NCI-H82 (cell line): ENCODE measurements at regions not wholly inside any gene's neighbourhood (a gene's known extent, or its start where the extent isn't known, plus 50 kb on each side); places are given as distances from the start of the nearest gene placed in this dataset.
"Not testable (repeated sequence)": the region's sequence is repeated elsewhere in the genome, so short reads cannot be mapped to it uniquely, and the experiment has no call there.

Experiments
- DNase-seq: peaks from one replicate; lab custom pipeline; 2025; lab: John Stamatoyannopoulos, UW

GRCh38 chr14:105876158-105876557 lies 349.8 kb downstream of the TMEM121 start:
- no peak for DNase-seq

GRCh38 chr14:105876829-105877228 lies 350.4 kb downstream of the TMEM121 start:
- DNase-seq: no peak

- no peak for DNase-seq
These were observed 351.3 kb downstream of the TMEM121 start for GRCh38 chr14:105877645-105878044.

DNA sequence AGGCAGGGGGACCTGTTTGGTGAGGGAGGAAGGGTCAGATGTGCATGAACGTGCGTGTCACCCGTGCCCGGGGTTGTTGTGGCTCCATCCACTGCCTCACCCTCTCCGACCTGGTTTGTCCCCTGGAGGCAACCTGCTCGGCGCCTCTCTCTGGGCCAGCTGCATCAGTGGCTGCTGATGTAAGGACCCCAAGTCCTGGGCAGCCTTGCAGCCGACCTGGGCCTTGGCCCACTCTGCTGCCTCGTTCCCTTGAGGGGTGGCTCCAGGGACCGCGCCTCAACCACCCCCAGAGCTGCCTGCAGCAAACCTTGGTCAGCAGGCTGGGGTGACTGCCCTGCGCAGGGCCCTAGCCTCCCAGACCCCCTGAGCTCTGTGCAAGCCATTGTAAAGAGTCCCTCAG lies 351.7 kb downstream of the TMEM121 start:
- no peak for DNase-seq

- DNase-seq: no peak
These were observed 352.2 kb downstream of the TMEM121 start for GRCh38 chr14:105878554-105878953.

DNA sequence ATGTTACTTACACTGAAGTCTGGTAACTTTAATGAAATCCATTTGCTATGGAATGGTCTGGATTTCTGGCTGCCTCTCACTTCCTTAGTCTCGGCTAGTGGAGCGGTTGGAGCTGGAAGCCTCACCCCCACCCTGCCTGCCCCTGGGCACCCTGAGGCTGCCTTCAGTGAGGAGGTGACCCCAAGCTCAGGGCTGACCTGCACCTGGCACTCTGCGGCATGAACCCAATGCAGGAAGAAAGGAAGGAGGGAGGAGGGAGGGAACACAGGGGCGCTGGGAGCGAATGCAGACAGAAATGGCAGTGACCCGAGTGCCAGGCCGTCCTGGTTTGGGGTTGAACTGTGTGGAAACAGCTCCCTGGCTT lies 353.1 kb downstream of the TMEM121 start:
- DNase-seq: no peak

- DNase-seq: no peak
These were observed 353.6 kb downstream of the TMEM121 start for GRCh38 chr14:105879867-105880561.

DNA sequence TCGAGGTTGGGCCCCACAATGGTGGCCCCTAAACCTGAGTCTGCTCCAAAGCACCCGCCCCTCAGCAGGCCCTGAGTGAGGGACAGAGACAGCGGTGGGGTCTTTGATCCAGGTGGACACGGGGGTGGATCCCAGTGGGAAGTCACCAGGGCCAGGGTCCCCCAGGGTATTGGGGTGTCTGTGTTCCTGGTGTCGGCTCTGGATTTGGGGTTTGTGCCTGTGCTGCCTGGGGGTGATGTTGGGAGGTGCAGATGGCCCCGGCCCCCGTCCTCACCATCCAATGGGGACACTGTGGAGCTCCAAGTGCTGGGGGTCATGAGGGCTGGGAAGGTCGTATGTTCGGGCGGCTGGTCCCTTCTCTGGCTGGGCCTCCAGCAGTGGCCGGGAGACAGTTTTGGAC lies 354.2 kb downstream of the TMEM121 start:
- DNase-seq: no peak

GRCh38 chr14:105881021-105881930 lies 354.9 kb downstream of the TMEM121 start:
- no peak for DNase-seq

GRCh38 chr14:105882011-105882410 lies 355.6 kb downstream of the TMEM121 start:
- DNase-seq: not testable (repeated sequence)

DNA sequence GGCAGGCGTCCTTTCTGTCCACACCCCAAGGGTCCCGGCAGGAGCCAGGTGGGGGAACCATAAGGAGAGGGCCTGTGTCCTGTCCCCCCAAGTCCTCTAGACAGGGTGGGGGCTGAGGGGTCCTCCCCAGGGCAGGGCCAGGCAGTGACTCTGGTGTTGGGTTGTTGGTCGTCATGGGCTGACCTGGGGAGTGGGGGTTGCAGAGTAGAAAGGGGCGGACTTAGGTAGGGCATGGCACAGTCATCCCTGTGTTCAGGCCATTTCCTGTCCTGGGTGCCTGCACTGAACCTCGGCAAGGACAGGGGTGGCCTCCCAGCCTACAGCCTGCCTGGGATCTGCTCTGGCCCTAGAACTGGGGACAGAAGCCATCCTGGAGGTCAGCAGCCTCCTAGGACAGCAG lies 356.2 kb downstream of the TMEM121 start:
- DNase-seq: no peak

DNA sequence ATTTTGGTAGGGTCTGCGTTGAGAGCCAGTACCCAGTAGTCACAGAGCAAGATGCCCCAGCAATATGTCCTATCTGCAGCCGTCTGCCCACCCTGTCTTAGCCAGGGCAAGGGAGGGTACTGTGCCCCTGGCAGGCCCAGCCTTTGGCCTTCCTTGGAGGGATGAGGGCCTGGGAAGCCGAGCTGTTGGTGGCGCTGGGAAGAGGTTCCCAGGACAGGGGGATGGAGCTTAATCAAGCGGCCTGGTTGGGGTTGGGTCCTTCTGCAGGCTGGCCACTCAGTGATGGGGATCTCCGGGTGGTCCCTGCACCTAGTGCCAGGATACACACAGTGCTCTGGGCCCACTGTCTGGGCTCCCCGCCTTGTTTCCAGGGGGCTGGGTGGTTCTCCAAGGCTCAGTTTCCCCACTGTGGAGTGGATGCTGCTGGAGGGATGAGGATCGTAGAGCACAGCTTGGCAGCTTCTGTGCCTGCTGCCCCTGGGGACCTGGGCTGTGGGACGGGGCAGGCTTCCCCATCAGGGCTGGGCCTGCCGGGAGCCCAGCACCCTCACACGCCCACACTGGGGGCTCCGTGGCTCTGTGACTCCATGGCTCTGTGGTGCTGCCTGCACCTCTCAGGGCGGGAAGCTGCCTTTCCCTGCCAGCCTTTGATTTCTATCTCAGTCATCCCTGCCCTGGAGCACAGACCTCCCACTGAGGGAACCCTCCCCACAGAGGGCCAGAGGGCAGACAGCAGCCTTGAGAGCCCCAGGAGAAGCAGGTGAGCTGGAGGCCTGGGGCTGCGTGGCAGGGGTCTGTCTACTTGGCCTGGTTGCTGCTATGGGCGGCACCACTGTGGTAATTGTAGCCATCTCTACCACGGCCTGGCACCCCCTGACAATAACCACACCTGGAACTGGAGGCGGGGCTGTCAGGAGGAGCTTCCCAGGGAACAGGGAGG lies 357.0 kb downstream of the TMEM121 start:
- DNase-seq: no peak

DNA sequence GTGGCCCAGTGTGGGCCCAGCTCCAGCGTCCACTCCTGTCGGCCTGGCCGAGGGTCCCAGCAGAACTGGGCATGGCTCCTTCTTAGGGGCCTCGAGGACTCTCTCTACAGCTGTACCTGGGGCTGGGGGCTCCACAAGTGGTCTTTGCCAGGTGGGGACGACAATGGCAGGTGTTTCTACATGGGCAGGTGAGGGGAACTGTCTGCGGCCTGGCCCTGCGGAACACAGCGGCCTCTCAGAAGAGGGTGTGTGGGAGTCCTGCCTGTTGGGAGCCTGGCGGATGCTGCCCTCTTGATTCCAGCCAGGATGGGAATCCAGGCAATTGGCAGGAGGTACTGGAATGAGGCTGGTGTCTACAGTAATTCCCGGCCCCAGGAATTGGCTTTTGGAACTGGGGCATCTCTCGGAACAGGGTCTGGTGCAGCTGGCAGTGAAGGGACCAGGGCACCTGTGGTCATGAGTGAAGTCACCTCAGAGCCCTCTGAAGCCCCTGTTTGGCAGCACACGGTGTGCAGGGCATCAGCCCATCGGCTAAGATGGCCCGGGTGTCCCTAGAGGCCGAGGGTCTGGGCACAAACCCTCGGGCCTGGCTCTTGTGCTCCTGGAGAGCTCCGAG lies 357.9 kb downstream of the TMEM121 start:
- DNase-seq: not testable (repeated sequence)

DNA sequence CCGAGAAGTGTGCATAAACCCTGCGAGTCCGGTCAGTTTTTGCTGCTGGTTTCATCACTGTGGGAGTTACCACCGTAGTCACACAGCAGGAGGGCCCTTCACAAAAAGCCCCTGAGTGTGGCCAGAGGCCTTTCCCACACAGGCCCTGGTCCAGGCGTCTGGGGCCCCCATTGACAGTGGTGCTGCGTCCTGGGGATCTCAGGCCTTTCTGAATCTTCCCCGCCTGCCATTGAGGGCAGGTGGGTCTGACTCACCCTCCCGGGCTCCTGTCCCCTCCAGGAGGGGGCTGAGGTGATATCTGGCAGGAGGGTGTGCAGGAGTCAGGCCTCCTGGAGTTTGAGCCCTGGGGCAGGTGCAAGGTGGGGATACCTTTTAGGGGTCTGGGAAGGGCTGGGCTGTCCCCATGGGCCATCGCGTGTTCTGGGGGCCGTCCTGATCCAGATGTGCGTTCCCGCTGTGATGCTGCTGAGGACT lies 358.5 kb downstream of the TMEM121 start:
- no peak for DNase-seq

DNA sequence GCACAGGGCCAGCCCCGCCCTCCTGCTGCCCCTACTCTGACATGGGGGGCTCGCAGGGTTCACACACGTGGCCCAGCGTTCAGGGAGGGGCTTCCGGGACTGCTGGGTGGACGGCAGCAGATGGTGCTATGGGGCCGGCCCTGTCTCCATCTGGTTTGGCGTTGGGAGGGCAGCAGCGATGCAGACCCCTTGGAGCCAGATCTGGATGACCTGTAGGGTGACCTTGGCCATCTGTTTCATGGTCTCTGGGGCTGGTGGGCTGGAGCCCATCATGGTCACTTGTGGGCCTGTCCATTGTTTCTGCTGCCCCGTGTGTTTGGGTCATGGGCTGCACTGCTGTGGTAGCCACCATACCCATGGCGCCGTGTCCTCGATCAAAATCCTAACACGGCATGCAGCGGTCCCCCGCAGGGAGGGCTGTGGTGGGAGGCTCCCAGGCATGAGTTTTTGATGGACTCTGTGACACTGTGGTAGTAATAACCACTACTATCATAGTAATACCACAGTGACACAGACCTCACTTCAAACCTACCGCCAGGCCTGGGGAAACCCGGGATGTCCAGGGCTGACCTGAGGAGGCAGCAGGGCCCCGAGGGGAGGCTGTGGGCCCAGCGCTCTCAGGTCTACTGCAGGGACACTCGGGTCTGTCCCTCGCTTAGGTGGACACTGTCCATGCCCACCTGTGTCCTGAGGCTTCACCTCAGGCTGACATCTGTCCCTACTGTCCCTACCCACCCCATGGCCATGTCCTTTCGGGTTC lies 359.4 kb downstream of the TMEM121 start:
- DNase-seq: no peak

GRCh38 chr14:105886791-105887191 lies 360.4 kb downstream of the TMEM121 start:
- DNase-seq: not testable (repeated sequence)

DNA sequence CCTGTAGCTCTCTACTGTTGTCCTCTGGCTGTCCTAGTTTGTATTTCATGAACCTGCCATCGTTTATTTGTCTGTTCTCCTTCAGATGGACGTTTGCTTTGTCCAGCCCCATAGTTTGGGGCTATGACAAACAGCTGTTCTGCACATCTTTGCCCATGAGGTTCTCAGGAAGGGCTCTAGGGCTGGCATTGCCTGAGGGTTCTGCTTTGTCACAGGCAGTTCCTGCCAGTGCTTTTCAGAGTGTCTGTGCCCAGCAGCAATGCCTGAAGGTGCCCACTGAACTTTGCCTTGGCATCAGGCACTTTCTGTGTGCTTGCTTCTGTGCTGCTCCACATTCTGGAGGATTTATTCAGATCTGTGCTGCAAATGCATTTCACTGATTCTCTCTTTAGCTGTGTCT lies 361.3 kb downstream of the TMEM121 start:
- DNase-seq: no peak

DNA sequence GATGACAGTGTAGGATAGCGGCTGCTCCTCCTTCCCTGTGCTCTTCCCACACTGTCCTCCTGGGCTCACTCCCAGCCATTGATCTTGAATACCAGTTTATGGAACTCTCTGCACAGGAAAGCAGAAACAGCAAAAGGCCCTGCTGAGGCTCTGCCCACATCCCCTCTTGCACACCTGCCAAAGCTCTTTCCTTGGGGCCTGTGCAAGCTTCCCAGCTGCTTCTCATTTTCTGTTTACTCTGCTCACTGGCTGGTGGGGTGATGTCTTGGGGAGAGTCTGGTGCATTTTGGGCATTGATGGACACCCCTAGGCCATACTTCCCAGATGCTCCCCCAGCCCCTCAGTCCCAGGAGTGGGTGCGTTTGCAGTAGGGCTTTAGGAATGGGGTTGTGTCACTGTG lies 361.8 kb downstream of the TMEM121 start:
- DNase-seq: no peak

- no peak for DNase-seq
These were observed 362.6 kb downstream of the TMEM121 start for GRCh38 chr14:105888784-105889665.
